ENCODE measurements at regions not wholly inside any gene's neighbourhood (a gene's known extent, or its start where the extent isn't known, plus 50 kb on each side); places are given as distances from the start of the nearest gene placed in this dataset.

- 5% methylated on average over 2 of the region's 2 CpGs for WGBS (ENCODE audit: insufficient coverage, insufficient replicate concordance, low lambda C conversion rate, missing lambda C conversion rate)
- in situ Hi-C loops (cut with MboI) = no loop called here
- RAD21 ChIA-PET (ENCODE audit: unreplicated experiment) = no interaction called here
Observed at GRCh38 chr13:69324090-69324886, 783.3 kb upstream of the ATXN8OS start.

More at GRCh38 chr13:69324090-69324886, 783.3 kb upstream of the ATXN8OS start:
- Histone ChIP-seq H3K36me3 (ENCODE audit: control insufficient read depth in 2 of 2, insufficient read depth in 2 of 2, low read length in 1 of 2) (no peaks in the 10 kb centered on the region), H3K4me2 (ENCODE audit: control insufficient read depth, insufficient read depth) (no peak overlapping the region), H3K27ac (ENCODE audit: control insufficient read depth, insufficient read depth) (no peak overlapping the region), H3K4me3 (no peak overlapping the region), H3K27me3 (replicated peaks in 1 of 2; ENCODE audit: control insufficient read depth in 2 of 2, insufficient read depth in 2 of 2, low read length in 1 of 2) (no peaks in the 10 kb centered on the region), H3K9me3 (replicated peaks; ENCODE audit: control insufficient read depth, insufficient read depth, low read length) (no peaks in the 10 kb centered on the region), H3K79me2 (ENCODE audit: control insufficient read depth, insufficient read depth, low read length) (no peaks in the 10 kb centered on the region), H3K4me1 (ENCODE audit: control insufficient read depth, insufficient read depth, low read length) (no peaks in the 10 kb centered on the region), H2AFZ (ENCODE audit: control insufficient read depth, low read depth, low read length) (no peak overlapping the region), H3K9ac (ENCODE audit: control insufficient read depth, insufficient read depth, low read length) (no peak overlapping the region), H4K20me1 (ENCODE audit: control insufficient read depth, insufficient read depth) (no peaks in the 10 kb centered on the region)
- FAIRE-seq (peak; percentile 23), DNase-seq (ENCODE audit: low read depth, low spot score) (no peak), ATAC-seq (peak; percentile 30; the same call in 1 of the 3 replicates)
- BruUV-seq (replicated peaks) = no TSS peak
- POLR2A ChIA-PET = no interaction called here
- 0 out of 2 replicates have a peak, but pooled peaks have one; percentile 6 for TF ChIP-seq SMC3 (IDR thresholded peaks at IDR 0.05; ENCODE audit: borderline replicate concordance, low read length)
- TF ChIP-seq RAD21 (IDR thresholded peaks at IDR 0.05; ENCODE audit: insufficient read depth, low read depth, low read length) = peak; percentile 48
- TF ChIP-seq ATF7 (IDR thresholded peaks at IDR 0.05; ENCODE audit: low read depth) = peak; percentile 46; the same call in 1 of the 2 replicates
- no peak for TF ChIP-seq PBX3 (IDR thresholded peaks at IDR 0.05; ENCODE audit: insufficient replicate concordance, low read depth, low read length)
- TF ChIP-seq NFXL1 (IDR thresholded peaks at IDR 0.05; ENCODE audit: borderline replicate concordance) = no peak
- CTCF ChIA-PET = interaction anchor here (0.6 to 1.3 kb wide), 3 partner anchors 9 to 1018 kb away, joined by 3 to 4 read pairs (median 3); no protein-coding TSS in a partner anchor
- SMC1A ChIA-PET (ENCODE audit: uncharacterized antibody, unreplicated experiment) = interaction anchor here (1.0 kb wide), 1 partner anchor 9 kb away, joined by 3 read pairs; no protein-coding TSS in a partner anchor
- intact Hi-C loops (cut with micrococcal nuclease; ENCODE audit: unreplicated experiment) = loop anchor here (5.0 kb wide), 1 partner anchor 1022 kb away; no protein-coding TSS in a partner anchor
